ENCODE measurements at regions not wholly inside any gene's neighbourhood (a gene's known extent, or its start where the extent isn't known, plus 50 kb on each side); places are given as distances from the start of the nearest gene placed in this dataset.

GRCh38 chr18:25467226-25467987, 115.4 kb upstream of the ZNF521 start:
- TF ChIP-seq CTCF (conservative IDR thresholded peaks at IDR 0.05; ENCODE audit: low read depth in 2 of 2) (no peak), EZH2phosphoT487 (IDR thresholded peaks at IDR 0.05; ENCODE audit: unreplicated experiment) (no peak), EZH2 (IDR thresholded peaks at IDR 0.05; ENCODE audit: low read depth, unreplicated experiment) (no peak)

All from GM23338 (cell line).